K562 (cell line): ENCODE measurements at regions not wholly inside any gene's neighbourhood (a gene's known extent, or its start where the extent isn't known, plus 50 kb on each side); places are given as distances from the start of the nearest gene placed in this dataset.
A peak's percentile ranks its signal among the peaks of the same experiment; 100 is the strongest.

ENCODE experiments used
- ATF1 ChIP-seq, 2 experiments: fragments of 450-650 bp in 1 of 2; IDR thresholded peaks; 2 replicates each; pipeline ENCODE4 v1.6.1; 2016; ENCODE audit warnings: missing compliant biosample characterization in 1 of 2, missing genetic modification characterization in 1 of 2
- ATF7 ChIP-seq: fragments of 450-650 bp; IDR thresholded peaks from 2 replicates; pipeline ENCODE4 v1.7.1; 2014; ENCODE audit warnings: mild to moderate bottlenecking, moderate library complexity
- CEBPB ChIP-seq: fragments of 450-650 bp; IDR thresholded peaks from 2 replicates; pipeline ENCODE4 v1.6.1; 2016; ENCODE audit warnings: missing genetic modification characterization, missing compliant biosample characterization
- CREB3L1 ChIP-seq: fragments of 450-650 bp; IDR thresholded peaks from 2 replicates; pipeline ENCODE4 v1.6.1; 2014; ENCODE audit warnings: low read depth, mild to moderate bottlenecking, moderate library complexity, borderline replicate concordance
- ETS2 ChIP-seq: IDR thresholded peaks from 2 replicates; pipeline ENCODE4 v1.6.1; 2016; ENCODE audit warnings: borderline replicate concordance, missing genetic modification characterization, mild to moderate bottlenecking, moderate library complexity, missing compliant biosample characterization; ENCODE audit not compliant: poor library complexity, severe bottlenecking
- FOSL1 ChIP-seq: fragments of 200-800 bp; sonication (Bioruptor generic); conservative IDR thresholded peaks from 2 replicates; pipeline ENCODE4 v1.6.1; 2016; ENCODE audit warnings: missing genetic modification characterization, missing compliant biosample characterization
- JUND ChIP-seq, 2 experiments: IDR thresholded peaks; 2 replicates in 1 of 2; 3 replicates in 1 of 2; pipeline ENCODE4 v1.6.1; 2011; ENCODE audit warnings: borderline replicate concordance in 2 of 2, low read depth in 2 of 2, low read length in 2 of 2, improper control_type of control experiment in 1 of 2, missing biosample characterization in 1 of 2, missing genetic modification characterization in 1 of 2, missing genetic modification reagents in 1 of 2
- MED1 ChIP-seq: sonication (generic); formaldehyde crosslinking; IDR thresholded peaks from 2 replicates; pipeline ENCODE4 v1.8.1; 2023; ENCODE audit warnings: missing genetic modification reagents, borderline replicate concordance
- MGA ChIP-seq: fragments of 450-650 bp; IDR thresholded peaks from 2 replicates; pipeline ENCODE4 v1.6.1; 2016; ENCODE audit warnings: mild to moderate bottlenecking, moderate library complexity
- SMARCC2 ChIP-seq: fragments of 450-650 bp; IDR thresholded peaks from 2 replicates; pipeline ENCODE4 v1.6.1; 2017; ENCODE audit warnings: antibody characterized with exemption, moderate library complexity, mild to moderate bottlenecking, low read depth
- TRIM24 ChIP-seq, 2 experiments: fragments of 450-650 bp; IDR thresholded peaks; 2 replicates each; pipeline ENCODE4 v1.6.1; 2016
- ZBTB1 ChIP-seq: sonication (generic); formaldehyde crosslinking; IDR thresholded peaks from 2 replicates; pipeline ENCODE4 v1.8.1; 2023; ENCODE audit warnings: missing genetic modification reagents, low read depth, mild to moderate bottlenecking, borderline replicate concordance
- ZNF274 ChIP-seq: IDR thresholded peaks from 2 replicates; pipeline ENCODE4 v1.6.1; 2011; ENCODE audit warnings: low read depth, mild to moderate bottlenecking, low read length, moderate library complexity, borderline replicate concordance
- ZNF511 ChIP-seq: sonication (generic); formaldehyde crosslinking; IDR thresholded peaks from 2 replicates; pipeline ENCODE4 v1.8.0; 2022; ENCODE audit warnings: mild to moderate bottlenecking, missing genetic modification reagents

GRCh38 chr3:72593881-72594397 lies 254.3 kb downstream of the SHQ1 start (continued):
- TF ChIP-seq CREB3L1: no peak
- TF ChIP-seq MGA: peak; percentile 40; the same call in 1 of the 2 replicates
- TF ChIP-seq ZNF274: no peak
- TF ChIP-seq TRIM24 (IDR thresholded peaks at IDR 0.05): no peak
- TF ChIP-seq ATF7: peak; percentile 93
- no peak for TF ChIP-seq ZBTB1 (CRISPR knock-in tag)
- no peak for TF ChIP-seq MED1 (CRISPR knock-in tag)
- TF ChIP-seq CEBPB (tag): peak; percentile 37; the same call in 1 of the 2 replicates
- TF ChIP-seq JUND (IDR thresholded peaks at IDR 0.05; ENCODE audit: borderline replicate concordance, low read depth, low read length): peak; percentile 74
- TF ChIP-seq JUND (tag; IDR thresholded peaks at IDR 0.05; ENCODE audit: borderline replicate concordance, low read depth, low read length): no peak; the same call in 2 of the 3 replicates
- no peak for TF ChIP-seq FOSL1 (tag)
- no peak for TF ChIP-seq ETS2 (tag)
- no peak for TF ChIP-seq ATF1 (CRISPR knock-in tag; IDR thresholded peaks at IDR 0.05)
- TF ChIP-seq ATF1 (tag; IDR thresholded peaks at IDR 0.05): peak; percentile 11; the same call in 1 of the 2 replicates
- TF ChIP-seq SMARCC2: no peak
- no peak for TF ChIP-seq ZNF511 (CRISPR knock-in tag)
